ENCODE measurements at regions not wholly inside any gene's neighbourhood (a gene's known extent, or its start where the extent isn't known, plus 50 kb on each side); places are given as distances from the start of the nearest gene placed in this dataset.

DNA sequence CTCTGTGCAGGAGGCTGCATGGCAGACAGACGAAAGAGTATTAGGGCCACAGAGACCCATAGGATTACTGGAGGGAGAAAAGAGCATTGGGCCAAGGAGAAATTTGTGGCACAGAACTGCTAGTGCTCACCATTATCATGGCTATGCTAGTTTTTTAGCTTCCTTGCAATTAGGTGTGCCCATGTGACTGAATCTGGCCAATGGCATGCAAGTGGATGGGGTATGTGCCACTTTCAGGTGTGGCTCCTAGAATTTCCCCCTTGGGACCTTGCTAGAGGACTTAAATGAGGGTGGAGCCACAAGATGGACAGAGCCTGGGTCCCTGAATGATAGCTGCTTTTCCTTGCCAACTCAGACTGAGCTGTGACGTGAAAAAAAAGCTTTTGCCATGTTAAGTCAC, 73.9 kb upstream of the TENM4 start:
- TF ChIP-seq ZMYM3 (CRISPR knock-in tag; IDR thresholded peaks at IDR 0.05) (no peak), CBX5 (CRISPR knock-in tag; IDR thresholded peaks at IDR 0.05; ENCODE audit: borderline replicate concordance) (no peak), HDAC6 (IDR thresholded peaks at IDR 0.05; ENCODE audit: low read depth, low read length) (no peak), NR2C2 (CRISPR knock-in tag; IDR thresholded peaks at IDR 0.05; ENCODE audit: borderline replicate concordance) (no peak), POLR2A (IDR thresholded peaks at IDR 0.05; ENCODE audit: insufficient read depth in 1 of 2, low read depth in 2 of 2, low read length in 2 of 2) (no peak), CBX2 (IDR thresholded peaks at IDR 0.05; ENCODE audit: low read depth, low read length) (no peak), CBX2 (CRISPR knock-in tag; IDR thresholded peaks at IDR 0.05; ENCODE audit: low read depth) (no peak), KDM1A (CRISPR knock-in tag; IDR thresholded peaks at IDR 0.05) (no peak), ZNF331 (CRISPR knock-in tag; IDR thresholded peaks at IDR 0.05) (no peak), REXO4 (CRISPR knock-in tag; IDR thresholded peaks at IDR 0.05; ENCODE audit: borderline replicate concordance) (no peak), ZNF121 (CRISPR knock-in tag; IDR thresholded peaks at IDR 0.05) (no peak)
- TF ChIP-seq, protein P1, sequence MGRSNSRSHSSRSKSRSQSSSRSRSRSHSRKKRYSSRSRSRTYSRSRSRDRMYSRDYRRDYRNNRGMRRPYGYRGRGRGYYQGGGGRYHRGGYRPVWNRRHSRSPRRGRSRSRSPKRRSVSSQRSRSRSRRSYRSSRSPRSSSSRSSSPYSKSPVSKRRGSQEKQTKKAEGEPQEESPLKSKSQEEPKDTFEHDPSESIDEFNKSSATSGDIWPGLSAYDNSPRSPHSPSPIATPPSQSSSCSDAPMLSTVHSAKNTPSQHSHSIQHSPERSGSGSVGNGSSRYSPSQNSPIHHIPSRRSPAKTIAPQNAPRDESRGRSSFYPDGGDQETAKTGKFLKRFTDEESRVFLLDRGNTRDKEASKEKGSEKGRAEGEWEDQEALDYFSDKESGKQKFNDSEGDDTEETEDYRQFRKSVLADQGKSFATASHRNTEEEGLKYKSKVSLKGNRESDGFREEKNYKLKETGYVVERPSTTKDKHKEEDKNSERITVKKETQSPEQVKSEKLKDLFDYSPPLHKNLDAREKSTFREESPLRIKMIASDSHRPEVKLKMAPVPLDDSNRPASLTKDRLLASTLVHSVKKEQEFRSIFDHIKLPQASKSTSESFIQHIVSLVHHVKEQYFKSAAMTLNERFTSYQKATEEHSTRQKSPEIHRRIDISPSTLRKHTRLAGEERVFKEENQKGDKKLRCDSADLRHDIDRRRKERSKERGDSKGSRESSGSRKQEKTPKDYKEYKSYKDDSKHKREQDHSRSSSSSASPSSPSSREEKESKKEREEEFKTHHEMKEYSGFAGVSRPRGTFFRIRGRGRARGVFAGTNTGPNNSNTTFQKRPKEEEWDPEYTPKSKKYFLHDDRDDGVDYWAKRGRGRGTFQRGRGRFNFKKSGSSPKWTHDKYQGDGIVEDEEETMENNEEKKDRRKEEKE (IDR thresholded peaks at IDR 0.05): no peak
- TF ChIP-seq, protein P2, sequence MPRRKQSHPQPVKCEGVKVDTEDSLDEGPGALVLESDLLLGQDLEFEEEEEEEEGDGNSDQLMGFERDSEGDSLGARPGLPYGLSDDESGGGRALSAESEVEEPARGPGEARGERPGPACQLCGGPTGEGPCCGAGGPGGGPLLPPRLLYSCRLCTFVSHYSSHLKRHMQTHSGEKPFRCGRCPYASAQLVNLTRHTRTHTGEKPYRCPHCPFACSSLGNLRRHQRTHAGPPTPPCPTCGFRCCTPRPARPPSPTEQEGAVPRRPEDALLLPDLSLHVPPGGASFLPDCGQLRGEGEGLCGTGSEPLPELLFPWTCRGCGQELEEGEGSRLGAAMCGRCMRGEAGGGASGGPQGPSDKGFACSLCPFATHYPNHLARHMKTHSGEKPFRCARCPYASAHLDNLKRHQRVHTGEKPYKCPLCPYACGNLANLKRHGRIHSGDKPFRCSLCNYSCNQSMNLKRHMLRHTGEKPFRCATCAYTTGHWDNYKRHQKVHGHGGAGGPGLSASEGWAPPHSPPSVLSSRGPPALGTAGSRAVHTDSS (CRISPR knock-in tag; conservative IDR thresholded peaks at IDR 0.05): no peak
- TF ChIP-seq, protein P3, sequence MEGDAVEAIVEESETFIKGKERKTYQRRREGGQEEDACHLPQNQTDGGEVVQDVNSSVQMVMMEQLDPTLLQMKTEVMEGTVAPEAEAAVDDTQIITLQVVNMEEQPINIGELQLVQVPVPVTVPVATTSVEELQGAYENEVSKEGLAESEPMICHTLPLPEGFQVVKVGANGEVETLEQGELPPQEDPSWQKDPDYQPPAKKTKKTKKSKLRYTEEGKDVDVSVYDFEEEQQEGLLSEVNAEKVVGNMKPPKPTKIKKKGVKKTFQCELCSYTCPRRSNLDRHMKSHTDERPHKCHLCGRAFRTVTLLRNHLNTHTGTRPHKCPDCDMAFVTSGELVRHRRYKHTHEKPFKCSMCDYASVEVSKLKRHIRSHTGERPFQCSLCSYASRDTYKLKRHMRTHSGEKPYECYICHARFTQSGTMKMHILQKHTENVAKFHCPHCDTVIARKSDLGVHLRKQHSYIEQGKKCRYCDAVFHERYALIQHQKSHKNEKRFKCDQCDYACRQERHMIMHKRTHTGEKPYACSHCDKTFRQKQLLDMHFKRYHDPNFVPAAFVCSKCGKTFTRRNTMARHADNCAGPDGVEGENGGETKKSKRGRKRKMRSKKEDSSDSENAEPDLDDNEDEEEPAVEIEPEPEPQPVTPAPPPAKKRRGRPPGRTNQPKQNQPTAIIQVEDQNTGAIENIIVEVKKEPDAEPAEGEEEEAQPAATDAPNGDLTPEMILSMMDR (CRISPR knock-in tag; IDR thresholded peaks at IDR 0.05): no peak
- TF ChIP-seq, protein P4, sequence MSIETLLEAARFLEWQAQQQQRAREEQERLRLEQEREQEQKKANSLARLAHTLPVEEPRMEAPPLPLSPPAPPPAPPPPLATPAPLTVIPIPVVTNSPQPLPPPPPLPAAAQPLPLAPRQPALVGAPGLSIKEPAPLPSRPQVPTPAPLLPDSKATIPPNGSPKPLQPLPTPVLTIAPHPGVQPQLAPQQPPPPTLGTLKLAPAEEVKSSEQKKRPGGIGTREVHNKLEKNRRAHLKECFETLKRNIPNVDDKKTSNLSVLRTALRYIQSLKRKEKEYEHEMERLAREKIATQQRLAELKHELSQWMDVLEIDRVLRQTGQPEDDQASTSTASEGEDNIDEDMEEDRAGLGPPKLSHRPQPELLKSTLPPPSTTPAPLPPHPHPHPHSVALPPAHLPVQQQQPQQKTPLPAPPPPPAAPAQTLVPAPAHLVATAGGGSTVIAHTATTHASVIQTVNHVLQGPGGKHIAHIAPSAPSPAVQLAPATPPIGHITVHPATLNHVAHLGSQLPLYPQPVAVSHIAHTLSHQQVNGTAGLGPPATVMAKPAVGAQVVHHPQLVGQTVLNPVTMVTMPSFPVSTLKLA (IDR thresholded peaks at IDR 0.05): no peak
